Right lobe of liver (tissue), 6 donors: ENCODE measurements at regions not wholly inside any gene's neighbourhood (a gene's known extent, or its start where the extent isn't known, plus 50 kb on each side); places are given as distances from the start of the nearest gene placed in this dataset.

ENCODE experiments used
- ATAC-seq, 4 donors: fragments of 200-7000 bp; cut with Tn5 transposase; one replicate each; pipeline ENCODE4 v1.9.1; 2020; ENCODE audit warnings: mild to moderate bottlenecking in 4 of 4, moderate library complexity in 4 of 4
- DNase-seq, 3 donors: peaks; one replicate each; pipeline ENCODE4 v3.0.0-alpha.2; 2020
- H3K27ac ChIP-seq, 3 donors: fragments of 200-600 bp; one replicate each; pipeline ENCODE4 v1.8.0; 2022
- H3K27me3 ChIP-seq, 2 donors: fragments of 200-600 bp; one replicate each; pipeline ENCODE4 v1.8.0; 2022
- H3K36me3 ChIP-seq, 4 donors: fragments of 200-600 bp; sonication (generic) in 1 of 4; one replicate each; pipeline versions ENCODE4 v1.5.1 to v1.8.0; 2017 to 2022; ENCODE audit warnings: control low read depth in 1 of 4
- H3K4me1 ChIP-seq, 4 donors: fragments of 200-600 bp; sonication (generic) in 1 of 4; one replicate each; pipeline versions ENCODE4 v1.5.1 to v1.8.0; 2017 to 2022; ENCODE audit warnings: control low read depth in 1 of 4
- H3K4me3 ChIP-seq, 3 donors: fragments of 200-600 bp; one replicate each; pipeline ENCODE4 v1.8.0; 2022
- H3K9me3 ChIP-seq, 4 donors: fragments of 200-600 bp; sonication (generic) in 1 of 4; one replicate each; pipeline versions ENCODE4 v1.5.1 to v1.8.0; 2017 to 2022; ENCODE audit warnings: control low read depth in 1 of 4
- POLR2A ChIP-seq: fragments of 450-650 bp; IDR thresholded peaks from one replicate; pipeline ENCODE4 v1.6.1; 2017; ENCODE audit warnings: antibody characterized with exemption, mild to moderate bottlenecking
- WGBS: methylation state at CpG from one replicate; pipeline ENCODE4 v1.1.6; 2018; ENCODE audit warnings: low coverage, low lambda C conversion rate; ENCODE audit not compliant: insufficient coverage; ENCODE audit errors: missing lambda C conversion rate; 5-methylcytosine and 5-hydroxymethylcytosine counted together
- intact Hi-C, 2 donors: fragments of 100-400 bp; cut with DNase I; formaldehyde crosslinking; loops; one replicate each; pipeline versions ENCODE4 v1.11.2 to v1.14.1; 2022
- TF ChIP-seq, protein P1 (sequence below), 4 donors: fragments of 200-600 bp in 3 of 4; fragments of 450-650 bp in 1 of 4; IDR thresholded peaks; one replicate each; pipeline versions ENCODE4 v1.5.1 to v1.8.0; 2016 to 2022; ENCODE audit warnings: antibody characterized with exemption in 4 of 4, mild to moderate bottlenecking in 2 of 4
- donor health status: DM: no; HTN: yes; CAD: no.
- donor health status: DM: no; HTN: no; CAD: no.
- donor health status: DM: no; HTN: no; CAD: no.
- donor health status: DM: no; HTN: yes; CAD: no.
- donor health status: DM: no; HTN: yes; CAD: no.

DNA sequence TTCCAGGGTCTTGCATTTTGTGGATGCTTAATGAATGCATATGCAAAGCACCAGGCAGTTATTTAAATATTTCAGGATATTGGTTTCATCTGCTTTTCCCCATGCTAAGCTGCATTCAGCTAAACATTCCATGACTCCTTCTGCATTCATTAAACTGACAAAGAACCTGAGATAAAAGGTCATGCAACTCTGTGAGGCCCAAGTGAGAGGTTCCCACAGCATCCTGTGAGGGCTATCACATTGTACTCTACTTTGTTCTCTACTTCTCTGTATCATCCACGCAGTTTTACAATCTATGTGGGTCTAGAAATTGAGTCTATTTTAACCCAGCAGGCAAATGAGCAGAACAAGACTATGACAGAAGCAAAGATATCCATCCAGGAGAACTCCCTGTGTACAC is 86.4 kb upstream of the PRSS16 start:
- Histone ChIP-seq H3K4me3 (no peak overlapping the region), H3K27ac (no peak overlapping the region), H3K27me3 (no peaks in the 10 kb centered on the region), H3K4me1 (no peaks in the 10 kb centered on the region), H3K9me3 (no peaks in the 10 kb centered on the region), H3K36me3 (no peaks in the 10 kb centered on the region)
- TF ChIP-seq POLR2A = no peak
- TF ChIP-seq, protein P1, sequence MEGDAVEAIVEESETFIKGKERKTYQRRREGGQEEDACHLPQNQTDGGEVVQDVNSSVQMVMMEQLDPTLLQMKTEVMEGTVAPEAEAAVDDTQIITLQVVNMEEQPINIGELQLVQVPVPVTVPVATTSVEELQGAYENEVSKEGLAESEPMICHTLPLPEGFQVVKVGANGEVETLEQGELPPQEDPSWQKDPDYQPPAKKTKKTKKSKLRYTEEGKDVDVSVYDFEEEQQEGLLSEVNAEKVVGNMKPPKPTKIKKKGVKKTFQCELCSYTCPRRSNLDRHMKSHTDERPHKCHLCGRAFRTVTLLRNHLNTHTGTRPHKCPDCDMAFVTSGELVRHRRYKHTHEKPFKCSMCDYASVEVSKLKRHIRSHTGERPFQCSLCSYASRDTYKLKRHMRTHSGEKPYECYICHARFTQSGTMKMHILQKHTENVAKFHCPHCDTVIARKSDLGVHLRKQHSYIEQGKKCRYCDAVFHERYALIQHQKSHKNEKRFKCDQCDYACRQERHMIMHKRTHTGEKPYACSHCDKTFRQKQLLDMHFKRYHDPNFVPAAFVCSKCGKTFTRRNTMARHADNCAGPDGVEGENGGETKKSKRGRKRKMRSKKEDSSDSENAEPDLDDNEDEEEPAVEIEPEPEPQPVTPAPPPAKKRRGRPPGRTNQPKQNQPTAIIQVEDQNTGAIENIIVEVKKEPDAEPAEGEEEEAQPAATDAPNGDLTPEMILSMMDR (IDR thresholded peaks at IDR 0.05) = no peak
- ATAC-seq (no peak), DNase-seq (no peak)
- WGBS = 18% methylated on average over 1 of the region's 1 CpG
- intact Hi-C loops = no loop called here

DNA sequence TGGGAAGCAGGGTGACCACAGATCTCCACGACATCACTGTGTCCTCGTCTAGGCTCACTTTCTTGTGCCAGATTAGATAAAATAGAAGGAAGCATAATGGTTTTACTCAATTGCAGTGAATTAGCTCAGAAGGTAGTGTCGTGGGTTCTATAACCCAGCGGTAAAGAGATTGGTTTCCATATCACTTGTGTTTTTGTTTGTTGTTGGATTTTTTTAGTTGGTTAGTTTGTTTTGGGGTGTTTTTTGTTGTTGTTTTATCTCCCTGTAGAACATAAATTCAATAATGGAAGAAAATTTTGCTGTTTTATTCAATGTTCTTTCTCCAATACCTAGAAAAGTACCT is 85.9 kb upstream of the PRSS16 start:
- no peak for ATAC-seq
- intact Hi-C loops = no loop called here
- WGBS = 44% methylated on average over 4 of the region's 4 CpGs

DNA sequence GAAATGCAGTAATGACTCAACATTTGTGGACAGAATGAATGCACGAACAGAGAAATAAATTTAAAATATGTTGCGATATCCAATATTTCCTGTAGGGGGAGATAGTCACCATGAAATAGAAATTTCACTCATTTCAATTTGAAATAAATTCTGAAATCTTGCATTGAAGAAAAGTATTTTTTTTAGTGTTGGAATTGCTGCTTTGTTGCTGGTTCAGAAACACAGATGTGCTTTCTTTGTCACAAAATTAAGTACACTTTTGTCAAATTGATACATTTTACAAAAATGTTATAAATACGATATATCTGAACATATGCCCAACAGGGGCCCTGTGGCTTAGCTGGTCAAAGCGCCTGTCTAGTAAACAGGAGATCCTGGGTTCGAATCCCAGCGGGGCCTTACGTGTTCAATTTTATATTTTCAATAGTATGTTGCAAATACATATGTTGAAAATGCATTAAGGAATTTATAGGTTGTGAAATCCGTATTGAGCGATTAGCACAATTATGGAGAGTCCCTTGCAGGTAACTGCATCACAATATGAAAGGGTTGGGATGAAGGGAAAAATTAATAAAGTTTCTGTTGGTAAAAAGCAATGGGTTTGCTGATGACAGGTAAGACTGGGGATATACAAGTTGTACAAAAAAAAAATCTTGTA is 85.4 kb upstream of the PRSS16 start:
- Histone ChIP-seq H3K36me3 (no peaks in the 10 kb centered on the region), H3K27me3 (no peaks in the 10 kb centered on the region), H3K9me3 (no peaks in the 10 kb centered on the region), H3K27ac (no peak overlapping the region), H3K4me1 (no peaks in the 10 kb centered on the region), H3K4me3 (no peak overlapping the region)
- WGBS = 25% methylated on average over 9 of the region's 9 CpGs
- peak in 3 of 4 donors; percentile 38 to 50 (median 46) for ATAC-seq
- DNase-seq = no peak
- intact Hi-C loops = no loop called here
- TF ChIP-seq, protein P1 (IDR thresholded peaks at IDR 0.05) = peak; percentile 63 to 81 (median 73)
- TF ChIP-seq POLR2A = no peak

More for the DNA sequence above, 85.9 kb upstream of the PRSS16 start:
- no peak overlapping the region for H3K4me3 ChIP-seq
- DNase-seq = no peak
- no peak overlapping the region for H3K27ac ChIP-seq
- H3K27me3 ChIP-seq = no peaks in the 10 kb centered on the region
- TF ChIP-seq, protein P1 (IDR thresholded peaks at IDR 0.05) = no peak
- no peak for TF ChIP-seq POLR2A
- H3K36me3 ChIP-seq = no peaks in the 10 kb centered on the region
- H3K4me1 ChIP-seq = no peaks in the 10 kb centered on the region
- H3K9me3 ChIP-seq = no peaks in the 10 kb centered on the region

DNA sequence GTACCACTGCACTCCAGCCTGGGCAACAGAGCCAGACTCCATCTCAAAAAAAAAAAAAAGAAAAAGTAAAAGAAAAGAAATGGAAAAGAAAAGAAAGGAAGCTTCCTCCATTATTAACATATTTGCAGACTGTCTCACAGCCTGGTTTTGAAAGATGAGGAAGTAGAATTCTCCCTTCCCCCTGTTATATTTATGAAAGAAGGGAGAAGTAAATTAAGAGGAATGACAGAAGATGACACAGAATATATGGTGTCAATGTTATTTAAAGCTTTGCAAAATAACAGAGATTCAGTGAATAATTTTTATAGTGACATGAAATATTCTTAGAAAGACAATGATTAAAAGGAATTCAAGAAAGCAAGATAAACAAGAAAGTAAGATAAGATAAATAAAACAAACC is 83.7 kb upstream of the PRSS16 start:
- TF ChIP-seq, protein P1 (IDR thresholded peaks at IDR 0.05) = no peak
- no peak for TF ChIP-seq POLR2A
- intact Hi-C loops = no loop called here
- H3K27me3 ChIP-seq = no peaks in the 10 kb centered on the region
- ATAC-seq (no peak), DNase-seq (no peak)
- H3K4me1 ChIP-seq = no peaks in the 10 kb centered on the region
- no peak overlapping the region for H3K27ac ChIP-seq
- H3K4me3 ChIP-seq = no peak overlapping the region
- no peaks in the 10 kb centered on the region for H3K9me3 ChIP-seq
- no peaks in the 10 kb centered on the region for H3K36me3 ChIP-seq

DNA sequence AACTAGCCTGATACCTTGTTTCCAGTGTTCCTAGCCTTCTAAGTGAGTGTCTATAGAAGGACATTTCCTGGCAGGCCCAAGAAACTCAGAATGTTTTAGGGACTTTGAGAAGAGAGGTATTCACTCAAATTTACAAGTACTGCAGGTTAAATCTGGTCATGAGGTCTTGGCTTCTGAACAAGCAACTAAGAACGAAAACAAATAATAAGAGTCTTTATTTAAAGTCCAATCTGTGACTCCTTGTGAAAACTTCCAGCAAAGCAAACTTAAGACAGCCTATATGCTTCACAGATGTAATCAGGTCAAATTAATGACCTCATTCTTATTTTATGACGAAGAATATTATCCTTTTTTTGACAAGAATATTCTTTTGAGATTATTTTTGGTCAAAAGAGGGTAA is 79.4 kb upstream of the PRSS16 start:
- TF ChIP-seq, protein P1 (IDR thresholded peaks at IDR 0.05) = no peak
- TF ChIP-seq POLR2A = no peak
- Histone ChIP-seq H3K27ac (no peak overlapping the region), H3K27me3 (no peaks in the 10 kb centered on the region), H3K4me3 (no peak overlapping the region), H3K4me1 (no peaks in the 10 kb centered on the region), H3K36me3 (no peaks in the 10 kb centered on the region), H3K9me3 (no peaks in the 10 kb centered on the region)
- ATAC-seq (no peak), DNase-seq (no peak)
- 48% methylated on average over 2 of the region's 2 CpGs for WGBS
- intact Hi-C loops = no loop called here
